Stimulated activated effector memory CD8-positive, alpha-beta T cell treated with anti-CD3 and anti-CD28 coated beads, Interleukin-12 subunit alpha, Interleukin-12 subunit beta, amount 100 ng/mL, for 72 hours (primary cell): ENCODE measurements at regions not wholly inside any gene's neighbourhood (a gene's known extent, or its start where the extent isn't known, plus 50 kb on each side); places are given as distances from the start of the nearest gene placed in this dataset.

Experiments used
- ATAC-seq: fragments of 150-1000 bp; cut with Tn5 transposase; 2 replicates; pipeline ENCODE4 v1.10.0; 2021
- DNase-seq, 2 donors: peaks; one replicate each; pipeline ENCODE4 v3.0.0; 2021 to 2022; ENCODE audit warnings: low spot score in 2 of 2
- H3K27ac Mint-ChIP-seq: one replicate; pipeline ENCODE4 v1.8.0; 2022; ENCODE audit warnings: mild to moderate bottlenecking, mixed read lengths
- H3K36me3 Mint-ChIP-seq: one replicate; pipeline ENCODE4 v1.8.0; 2022; ENCODE audit warnings: mild to moderate bottlenecking, mixed read lengths
- H3K4me1 Mint-ChIP-seq: one replicate; pipeline ENCODE4 v1.8.0; 2022; ENCODE audit warnings: mixed read lengths
- H3K4me3 Mint-ChIP-seq: one replicate; pipeline ENCODE4 v1.8.0; 2022; ENCODE audit warnings: mild to moderate bottlenecking, mixed read lengths
- H3K9me3 Mint-ChIP-seq: one replicate; pipeline ENCODE4 v1.8.0; 2022; ENCODE audit warnings: mixed read lengths

DNA sequence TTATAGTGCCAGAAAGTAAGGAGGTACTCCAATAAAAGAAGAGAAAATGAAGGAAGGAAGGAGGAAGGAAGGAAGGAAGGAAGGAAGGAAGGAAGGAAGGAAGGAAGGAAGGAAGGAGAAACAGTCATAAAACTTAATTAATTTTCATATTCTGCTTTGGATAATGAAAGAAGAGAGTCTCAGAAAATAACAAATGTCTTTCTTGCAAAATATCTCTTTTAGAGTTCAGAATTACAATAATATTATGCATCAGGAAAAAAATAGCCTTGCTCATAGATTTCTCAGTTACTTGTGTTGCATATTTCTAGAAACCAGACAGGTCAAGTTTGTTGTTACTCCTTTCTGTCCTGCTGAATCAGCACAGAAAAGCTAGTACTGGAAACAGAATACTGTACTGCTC, 130.1 kb upstream of the DKK2 start:
- no peak for DNase-seq

DNA sequence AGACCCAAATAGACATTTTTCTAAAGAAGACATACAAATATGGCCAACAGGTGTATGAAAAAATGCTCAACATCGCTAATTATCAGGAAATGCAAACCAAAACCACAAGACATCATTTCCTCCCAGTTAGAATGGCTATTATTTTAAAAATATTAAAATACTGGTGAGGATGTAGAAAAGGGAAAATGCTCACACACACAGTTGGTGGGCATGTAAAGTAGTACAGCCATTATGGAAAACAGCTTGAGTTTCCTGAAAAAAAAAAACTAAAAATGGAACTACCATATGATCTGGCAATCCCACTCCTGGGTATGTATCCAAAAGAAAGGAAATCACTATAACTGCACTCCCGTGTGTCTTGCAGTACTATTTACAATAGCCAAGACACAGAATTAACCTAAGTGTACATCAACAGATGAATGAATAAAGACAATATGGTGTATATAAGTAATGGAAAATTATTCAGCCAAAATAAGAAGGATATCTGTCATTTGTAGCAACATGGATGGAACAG, 128.9 kb upstream of the DKK2 start:
- Mint-ChIP-seq H3K4me3 (no peak overlapping the region), H3K9me3 (peaks cover 14% of the 10 kb centered on the region), H3K27ac (no peak overlapping the region), H3K36me3 (no peaks in the 10 kb centered on the region), H3K4me1 (no peaks in the 10 kb centered on the region)
- no peak for DNase-seq
- no peak for ATAC-seq

More for the DNA sequence above, 130.1 kb upstream of the DKK2 start:
- peaks cover 11% of the 10 kb centered on the region for H3K9me3 Mint-ChIP-seq
- no peak overlapping the region for H3K27ac Mint-ChIP-seq
- no peak for ATAC-seq
- no peaks in the 10 kb centered on the region for H3K4me1 Mint-ChIP-seq
- H3K4me3 Mint-ChIP-seq: no peak overlapping the region
- H3K36me3 Mint-ChIP-seq: no peaks in the 10 kb centered on the region

DNA sequence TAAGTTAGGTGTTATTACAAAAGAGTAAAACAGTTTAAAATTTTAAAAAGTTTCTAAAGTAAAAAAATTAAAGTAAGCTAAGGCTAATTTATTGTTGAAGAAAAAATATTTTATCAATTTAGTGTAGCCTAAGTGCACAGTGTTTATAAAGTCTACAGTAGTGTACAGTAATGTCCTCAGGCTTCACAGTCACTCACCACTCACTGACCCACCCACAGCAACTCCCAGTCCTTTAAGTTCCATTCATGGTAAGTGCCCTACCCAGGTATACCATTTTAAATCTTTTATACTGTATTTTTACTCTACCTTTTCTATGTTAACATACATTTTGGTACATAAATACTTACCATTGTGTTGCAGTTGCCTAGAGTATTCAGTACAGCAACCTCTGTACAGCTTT, 120.3 kb upstream of the DKK2 start:
- peaks cover 7% of the 10 kb centered on the region for H3K9me3 Mint-ChIP-seq
- no peaks in the 10 kb centered on the region for H3K4me1 Mint-ChIP-seq
- H3K4me3 Mint-ChIP-seq: no peak overlapping the region
- DNase-seq: no peak
- no peak for ATAC-seq
- no peaks in the 10 kb centered on the region for H3K36me3 Mint-ChIP-seq
- no peak overlapping the region for H3K27ac Mint-ChIP-seq

DNA sequence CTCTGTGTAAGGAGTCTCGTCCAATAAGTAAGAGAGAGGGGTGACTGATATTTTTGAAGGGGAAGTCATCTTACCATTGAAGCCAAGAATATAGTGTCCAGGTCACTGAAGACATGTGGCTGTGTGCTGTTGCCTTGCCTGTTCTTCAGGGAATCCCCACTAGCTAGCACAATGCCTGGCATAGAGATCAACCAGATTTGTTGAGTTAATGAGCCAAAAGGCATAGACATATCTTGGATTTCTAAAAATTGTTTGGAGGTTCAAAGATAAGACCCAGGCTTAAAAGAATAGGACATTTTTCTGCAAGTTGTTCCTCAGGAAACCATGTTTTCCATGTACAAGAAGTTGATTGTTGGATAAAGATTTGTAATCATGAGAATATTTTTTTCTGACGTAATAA, 119.3 kb upstream of the DKK2 start:
- Mint-ChIP-seq H3K9me3 (peaks cover 7% of the 10 kb centered on the region), H3K36me3 (no peaks in the 10 kb centered on the region), H3K4me1 (no peaks in the 10 kb centered on the region), H3K4me3 (no peak overlapping the region), H3K27ac (no peak overlapping the region)
- no peak for DNase-seq
- no peak for ATAC-seq

DNA sequence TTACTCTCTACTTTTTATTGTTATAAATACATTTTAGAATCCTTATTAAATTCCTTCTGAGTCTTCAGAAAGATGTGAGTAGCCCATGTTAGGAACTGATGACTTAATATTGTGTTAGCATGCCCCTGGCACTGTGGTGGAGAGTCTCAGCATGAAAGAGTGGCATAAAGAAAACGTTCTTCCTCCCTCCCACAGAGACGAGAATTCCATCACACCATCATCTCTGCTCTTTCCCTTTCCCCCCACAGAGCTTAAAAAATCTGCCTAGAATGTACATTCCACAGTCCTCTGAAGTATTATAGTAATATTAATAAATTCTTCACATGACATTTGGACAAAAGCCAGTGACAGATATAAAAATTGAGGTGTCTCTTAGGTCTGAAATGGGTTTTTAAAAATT, 117.8 kb upstream of the DKK2 start:
- Mint-ChIP-seq H3K4me1 (no peaks in the 10 kb centered on the region), H3K9me3 (peaks cover 7% of the 10 kb centered on the region), H3K36me3 (no peaks in the 10 kb centered on the region), H3K4me3 (no peak overlapping the region), H3K27ac (no peak overlapping the region)
- DNase-seq (no peak), ATAC-seq (no peak)

DNA sequence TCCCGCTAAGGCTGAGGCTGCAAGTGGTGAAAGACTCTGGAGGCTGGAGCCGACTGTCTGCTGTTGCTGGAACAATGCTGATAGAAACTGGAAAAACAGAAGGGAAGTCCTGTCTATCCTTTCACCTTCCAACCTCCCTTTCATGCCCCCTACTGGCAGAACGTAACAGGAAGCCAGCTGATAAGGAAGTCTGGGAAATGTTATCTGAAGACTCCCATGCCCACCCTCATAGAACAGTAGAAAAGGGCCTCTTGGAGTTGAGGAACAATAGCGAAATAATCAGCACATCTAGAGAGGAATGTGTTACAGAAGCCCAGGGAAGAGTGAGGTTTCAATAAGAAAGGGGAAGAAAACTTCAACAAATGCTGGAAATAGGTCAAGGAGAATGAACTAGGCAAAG, 117.1 kb upstream of the DKK2 start:
- H3K27ac Mint-ChIP-seq: no peak overlapping the region

DNA sequence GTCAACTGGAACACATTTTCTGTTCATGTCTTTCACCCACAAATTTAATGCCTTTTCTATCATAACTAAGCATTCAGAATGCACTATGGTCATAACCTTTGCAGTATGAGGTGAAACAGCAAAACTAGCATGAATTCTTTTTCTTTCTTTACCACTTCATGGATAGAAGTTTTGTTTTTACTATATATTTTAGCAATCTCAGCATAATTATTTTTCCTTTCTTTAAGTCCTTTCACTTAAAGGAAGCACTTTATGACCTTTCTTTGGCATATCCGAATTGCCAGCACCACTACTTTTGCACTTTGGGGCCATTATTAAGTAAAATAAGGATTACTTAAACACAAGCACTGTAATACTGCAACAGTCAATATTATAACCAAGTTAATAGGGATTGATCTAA, 115.1 kb upstream of the DKK2 start:
- H3K4me1 Mint-ChIP-seq: no peaks in the 10 kb centered on the region
- no peak overlapping the region for H3K4me3 Mint-ChIP-seq
- ATAC-seq (no peak), DNase-seq (no peak)
- peaks cover 7% of the 10 kb centered on the region for H3K9me3 Mint-ChIP-seq
- H3K36me3 Mint-ChIP-seq: no peaks in the 10 kb centered on the region
- no peak overlapping the region for H3K27ac Mint-ChIP-seq

More for the DNA sequence above, 117.1 kb upstream of the DKK2 start:
- DNase-seq: no peak
- Mint-ChIP-seq H3K4me3 (no peak overlapping the region), H3K9me3 (peaks cover 7% of the 10 kb centered on the region), H3K4me1 (no peaks in the 10 kb centered on the region), H3K36me3 (no peaks in the 10 kb centered on the region)
- ATAC-seq: no peak

DNA sequence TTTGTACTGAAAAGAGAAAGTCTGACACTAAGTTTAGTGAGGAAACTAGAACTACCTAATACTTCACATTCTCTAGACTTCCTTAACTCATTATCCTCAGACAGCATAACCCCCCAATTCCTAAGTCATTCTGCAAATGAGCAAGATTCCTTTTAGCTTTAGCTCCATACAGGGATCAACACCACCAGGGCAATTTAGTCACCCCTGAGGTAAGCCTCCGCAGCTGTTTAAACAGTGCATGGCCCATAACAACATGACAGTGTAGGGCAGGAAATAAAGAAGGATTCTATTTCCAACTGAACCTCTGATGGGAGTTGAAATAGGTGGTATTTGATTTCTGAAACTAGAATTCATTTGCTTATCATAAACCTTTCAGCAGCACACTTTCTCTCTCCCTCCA, 112.8 kb upstream of the DKK2 start:
- Mint-ChIP-seq H3K27ac (no peak overlapping the region), H3K4me1 (no peaks in the 10 kb centered on the region), H3K9me3 (peaks cover 7% of the 10 kb centered on the region), H3K4me3 (no peak overlapping the region), H3K36me3 (no peaks in the 10 kb centered on the region)
- DNase-seq (no peak), ATAC-seq (no peak)

DNA sequence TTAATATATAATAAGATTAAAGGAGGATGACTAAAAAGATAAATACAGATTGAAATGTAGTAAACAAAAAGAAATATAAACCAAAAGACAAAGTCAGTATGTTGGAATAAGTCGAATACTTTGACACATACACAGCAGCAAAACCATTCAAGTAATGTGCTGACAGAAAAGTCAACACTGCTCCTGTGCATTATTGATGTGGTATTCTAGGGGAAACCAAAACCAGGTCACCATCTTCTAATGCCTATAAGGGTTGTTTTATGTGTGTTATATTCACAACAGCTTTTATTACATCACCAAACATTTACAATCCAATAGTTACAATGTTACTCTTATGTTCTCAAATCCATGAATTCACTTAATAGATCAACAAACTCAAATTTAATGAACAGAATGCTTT, 111.8 kb upstream of the DKK2 start:
- H3K36me3 Mint-ChIP-seq: no peaks in the 10 kb centered on the region
- H3K27ac Mint-ChIP-seq: no peak overlapping the region
- no peak overlapping the region for H3K4me3 Mint-ChIP-seq
- ATAC-seq (no peak), DNase-seq (no peak)
- peaks cover 7% of the 10 kb centered on the region for H3K9me3 Mint-ChIP-seq
- H3K4me1 Mint-ChIP-seq: no peaks in the 10 kb centered on the region

DNA sequence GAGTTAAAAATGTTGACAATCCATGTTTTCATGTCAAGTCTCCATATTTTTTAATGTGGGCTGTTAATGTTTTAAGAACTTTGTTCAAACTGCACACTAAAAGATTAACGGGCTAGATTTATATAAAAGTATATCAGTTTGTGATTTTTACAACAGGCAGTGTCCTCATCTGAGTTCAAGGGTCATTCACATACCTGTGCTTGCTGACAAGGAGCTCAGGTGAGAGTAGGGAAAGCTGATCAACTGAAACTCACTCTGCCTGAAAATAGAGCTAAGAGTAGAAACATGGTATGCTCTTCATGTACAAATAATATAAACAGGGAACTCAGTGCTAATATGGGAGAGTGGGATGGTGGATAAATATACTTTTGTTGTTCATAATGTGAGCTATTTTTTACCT, 102.3 kb upstream of the DKK2 start:
- no peaks in the 10 kb centered on the region for H3K4me1 Mint-ChIP-seq
- no peaks in the 10 kb centered on the region for H3K36me3 Mint-ChIP-seq
- H3K4me3 Mint-ChIP-seq: no peak overlapping the region
- no peak overlapping the region for H3K27ac Mint-ChIP-seq
- no peak for DNase-seq
- no peak for ATAC-seq
- H3K9me3 Mint-ChIP-seq: no peaks in the 10 kb centered on the region

DNA sequence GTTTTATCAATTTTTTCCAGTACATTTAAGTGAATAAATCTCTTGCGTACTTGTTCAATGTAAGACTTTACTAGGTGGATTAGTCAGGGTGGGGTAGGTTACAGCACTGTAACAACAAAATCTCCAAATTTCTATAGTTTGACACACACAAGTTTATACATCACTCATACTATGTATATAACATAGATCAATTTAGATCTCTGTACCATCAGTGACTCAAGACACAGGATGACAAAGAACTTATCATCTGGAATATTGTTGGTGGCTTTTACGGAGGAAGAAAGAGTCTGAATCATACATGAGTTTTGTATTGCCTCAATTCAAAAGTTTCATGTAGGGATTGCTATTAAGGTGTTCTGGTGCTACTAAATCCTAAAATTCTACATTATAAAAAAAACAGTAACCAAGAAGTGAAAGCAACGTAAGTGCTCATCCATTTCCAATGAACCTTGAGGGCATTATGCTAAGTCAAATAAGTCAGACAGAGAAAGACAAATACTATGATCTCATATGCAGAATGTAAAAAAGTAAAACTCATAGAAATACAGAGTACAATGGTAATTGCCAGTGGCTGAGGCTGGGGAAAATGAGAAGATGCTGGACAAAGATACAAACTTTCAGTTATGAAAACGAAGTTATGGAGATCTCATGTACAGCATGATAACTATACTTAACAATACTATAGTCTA, 98.0 kb upstream of the DKK2 start:
- no peak overlapping the region for H3K4me3 Mint-ChIP-seq
- H3K36me3 Mint-ChIP-seq: no peaks in the 10 kb centered on the region
- H3K9me3 Mint-ChIP-seq: no peaks in the 10 kb centered on the region
- no peaks in the 10 kb centered on the region for H3K4me1 Mint-ChIP-seq
- no peak overlapping the region for H3K27ac Mint-ChIP-seq
- no peak for DNase-seq
- ATAC-seq: peak; percentile 43

DNA sequence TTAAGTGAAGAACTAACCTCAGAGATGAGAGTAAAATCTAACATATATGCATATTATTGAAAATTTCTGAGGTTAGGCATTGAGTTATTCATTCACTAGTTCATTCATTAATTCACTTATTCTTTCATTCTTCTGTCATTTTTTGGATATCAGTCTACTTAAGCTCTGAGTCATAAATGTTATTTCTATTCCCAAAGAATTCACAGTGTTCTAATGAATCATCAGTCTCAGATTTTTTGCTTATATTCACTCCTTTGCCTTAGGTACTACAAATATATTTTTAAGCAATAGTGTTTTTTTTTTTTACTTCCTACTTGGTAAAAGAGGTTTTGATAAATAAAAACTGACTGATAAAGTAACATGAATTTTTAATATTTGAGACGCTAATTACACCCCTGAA, 95.2 kb upstream of the DKK2 start:
- no peak for DNase-seq
- no peak for ATAC-seq
- no peak overlapping the region for H3K4me3 Mint-ChIP-seq
- H3K36me3 Mint-ChIP-seq: no peaks in the 10 kb centered on the region
- peaks cover 8% of the 10 kb centered on the region for H3K9me3 Mint-ChIP-seq
- no peaks in the 10 kb centered on the region for H3K4me1 Mint-ChIP-seq
- H3K27ac Mint-ChIP-seq: no peak overlapping the region

DNA sequence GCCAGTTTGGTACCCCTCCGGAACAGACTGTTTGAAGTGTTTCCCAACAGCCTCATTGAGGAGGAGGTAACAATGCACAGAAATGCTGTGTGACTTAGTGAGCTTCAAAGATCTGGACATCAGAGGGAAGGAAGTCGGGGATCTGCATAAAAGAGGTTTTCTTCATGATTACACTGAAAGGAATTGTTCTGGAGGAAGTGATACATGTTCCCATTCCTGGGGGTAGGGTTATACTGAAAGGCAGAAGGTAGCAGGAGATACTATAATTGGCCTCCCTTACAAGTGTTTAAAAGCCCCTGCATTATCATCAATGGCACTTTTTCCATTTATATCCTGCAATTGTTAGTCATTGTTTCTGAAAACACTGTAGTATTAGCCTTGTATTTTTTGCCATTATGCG, 94.0 kb upstream of the DKK2 start:
- DNase-seq (no peak), ATAC-seq (no peak)
- Mint-ChIP-seq H3K4me3 (no peak overlapping the region), H3K36me3 (no peaks in the 10 kb centered on the region), H3K27ac (no peak overlapping the region), H3K4me1 (no peaks in the 10 kb centered on the region), H3K9me3 (peaks cover 8% of the 10 kb centered on the region)

DNA sequence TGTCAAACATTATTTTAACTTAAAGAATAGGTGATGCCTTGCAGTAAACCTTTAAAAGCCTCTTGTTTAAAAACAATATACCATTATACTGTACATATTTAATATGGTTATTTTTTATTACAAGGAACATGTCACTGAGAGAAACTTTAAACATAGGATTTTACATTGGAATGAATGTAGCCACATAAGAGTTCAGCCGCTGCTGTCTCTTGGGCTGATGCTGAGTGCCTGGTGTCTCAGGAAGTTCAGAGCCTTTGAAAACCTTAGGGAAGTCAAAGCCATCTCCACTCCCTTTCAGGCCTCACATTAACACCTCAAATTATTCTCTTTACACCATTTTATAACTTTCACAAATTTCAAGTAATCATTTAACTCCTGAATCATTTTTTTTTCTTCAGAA, 93.5 kb upstream of the DKK2 start:
- Mint-ChIP-seq H3K4me1 (no peaks in the 10 kb centered on the region), H3K36me3 (no peaks in the 10 kb centered on the region), H3K4me3 (no peak overlapping the region), H3K9me3 (peaks cover 8% of the 10 kb centered on the region), H3K27ac (no peak overlapping the region)
- DNase-seq (no peak), ATAC-seq (no peak)

DNA sequence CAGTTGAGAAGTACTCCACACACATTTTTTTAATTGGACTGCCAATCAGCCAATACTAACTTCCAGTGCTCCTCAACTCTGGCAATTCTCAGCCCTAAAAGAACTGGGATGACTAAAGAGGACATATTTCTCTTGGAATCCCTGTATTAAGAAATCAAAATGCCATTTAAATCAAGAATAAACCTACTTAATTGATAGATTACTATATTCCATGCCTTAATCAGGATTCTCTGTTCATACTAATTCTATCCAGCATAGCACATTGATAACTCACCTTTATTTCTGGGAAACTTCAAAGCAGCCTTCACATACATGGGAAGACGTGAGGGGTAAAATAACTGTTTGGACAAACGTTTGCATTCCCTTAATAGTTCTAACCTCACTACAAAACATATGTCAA, 93.0 kb upstream of the DKK2 start:
- ATAC-seq (no peak), DNase-seq (no peak)
- no peaks in the 10 kb centered on the region for H3K36me3 Mint-ChIP-seq
- H3K4me3 Mint-ChIP-seq: no peak overlapping the region
- H3K27ac Mint-ChIP-seq: no peak overlapping the region
- H3K9me3 Mint-ChIP-seq: peaks cover 10% of the 10 kb centered on the region
- H3K4me1 Mint-ChIP-seq: no peaks in the 10 kb centered on the region

DNA sequence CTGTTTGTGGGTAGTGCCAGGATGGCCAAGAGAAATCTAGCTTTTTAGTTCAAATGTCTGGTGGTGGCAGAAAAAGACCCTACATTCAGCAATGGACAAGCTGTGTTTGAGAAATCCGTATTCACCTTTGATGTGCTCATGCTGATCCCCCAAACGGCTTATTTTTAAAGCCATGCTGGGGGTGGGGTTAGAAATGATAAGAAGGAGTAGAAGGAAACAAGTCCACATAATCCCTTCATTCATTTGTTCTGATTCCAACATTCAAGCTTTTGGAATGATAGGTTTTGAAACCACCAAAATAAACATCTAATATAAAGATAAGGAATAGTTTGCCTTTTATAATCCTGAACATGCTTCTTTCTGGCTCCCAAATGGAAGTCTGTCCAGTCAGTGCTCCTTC, 92.0 kb upstream of the DKK2 start:
- Mint-ChIP-seq H3K36me3 (no peaks in the 10 kb centered on the region), H3K4me3 (no peak overlapping the region), H3K27ac (no peak overlapping the region), H3K9me3 (peaks cover 12% of the 10 kb centered on the region), H3K4me1 (no peaks in the 10 kb centered on the region)
- DNase-seq: no peak
- ATAC-seq: no peak

DNA sequence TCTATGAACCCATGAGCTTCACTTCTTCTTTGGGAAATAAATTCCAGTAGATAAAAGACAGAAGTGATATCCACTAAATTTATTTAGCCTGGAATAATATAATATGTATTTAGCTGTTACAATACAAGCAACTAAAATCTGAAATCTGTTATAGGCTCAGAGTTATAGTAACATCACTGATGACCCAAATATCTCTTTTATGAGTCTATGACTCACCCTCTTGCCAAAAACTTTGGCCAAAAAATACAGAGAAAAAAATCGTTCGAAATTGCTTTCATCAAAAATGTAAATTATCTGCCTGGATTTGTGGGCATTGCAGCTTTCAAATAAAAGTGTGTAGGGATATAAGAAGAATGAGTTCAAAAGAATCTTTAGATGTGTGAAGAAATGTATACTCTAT, 89.4 kb upstream of the DKK2 start:
- Mint-ChIP-seq H3K9me3 (peaks cover 12% of the 10 kb centered on the region), H3K27ac (no peak overlapping the region), H3K4me1 (no peaks in the 10 kb centered on the region), H3K4me3 (no peak overlapping the region), H3K36me3 (no peaks in the 10 kb centered on the region)
- ATAC-seq (no peak), DNase-seq (no peak)
